GM21737 (cell line): ENCODE measurements at regions not wholly inside any gene's neighbourhood (a gene's known extent, or its start where the extent isn't known, plus 50 kb on each side); places are given as distances from the start of the nearest gene placed in this dataset.
"Not testable (repeated sequence)": the region's sequence is repeated elsewhere in the genome, so short reads cannot be mapped to it uniquely, and the experiment has no call there.

Experiments
- ATAC-seq: cut with Tn5 transposase; IDR thresholded peaks from one replicate; pipeline ENCODE4 v1.9.1; 2021; ENCODE audit warnings: mild to moderate bottlenecking, moderate library complexity; ENCODE audit not compliant: unreplicated experiment

GRCh38 chr4:84379917-84380641 is 119.0 kb downstream of the NKX6-1 start:
- no peak for ATAC-seq

- ATAC-seq, result no peak
Observed at GRCh38 chr4:84378983-84379382, 120.1 kb downstream of the NKX6-1 start.

- no peak for ATAC-seq
Observed at GRCh38 chr4:84378356-84378755, 120.7 kb downstream of the NKX6-1 start.

- ATAC-seq, result no peak
Observed at GRCh38 chr4:84366907-84367306, 132.2 kb downstream of the NKX6-1 start.

GRCh38 chr4:84366161-84366560 is 132.9 kb downstream of the NKX6-1 start:
- no peak for ATAC-seq

- ATAC-seq, result no peak
Observed at GRCh38 chr4:84362896-84363655, 136.0 kb downstream of the NKX6-1 start.

GRCh38 chr4:84342161-84342560 is 156.9 kb downstream of the NKX6-1 start:
- no peak for ATAC-seq

- no peak for ATAC-seq
Observed at GRCh38 chr4:84341559-84341958, 157.5 kb downstream of the NKX6-1 start.

- ATAC-seq, result no peak
Observed at GRCh38 chr4:84338367-84338766, 160.7 kb downstream of the NKX6-1 start.

GRCh38 chr4:84336964-84337705 is 162.0 kb downstream of the NKX6-1 start:
- no peak for ATAC-seq

GRCh38 chr4:84327526-84327925 is 171.6 kb downstream of the NKX6-1 start:
- no peak for ATAC-seq

GRCh38 chr4:84325625-84326024 is 173.5 kb downstream of the NKX6-1 start:
- ATAC-seq, result no peak

GRCh38 chr4:84324303-84325245 is 174.5 kb downstream of the NKX6-1 start:
- ATAC-seq, result no peak

GRCh38 chr4:84319124-84319523 is 180.0 kb downstream of the NKX6-1 start:
- no peak for ATAC-seq

- ATAC-seq, result no peak
Observed at GRCh38 chr4:84317513-84317912, 181.6 kb downstream of the NKX6-1 start.

GRCh38 chr4:84312426-84313012 is 186.6 kb downstream of the NKX6-1 start:
- no peak for ATAC-seq

- ATAC-seq, result no peak
Observed at GRCh38 chr4:84309191-84309590, 189.9 kb downstream of the NKX6-1 start.

GRCh38 chr4:84298719-84299254 is 200.3 kb downstream of the NKX6-1 start:
- not testable (repeated sequence) for ATAC-seq

GRCh38 chr4:84298023-84298718 is 200.9 kb downstream of the NKX6-1 start:
- ATAC-seq, result no peak
